ENCODE measurements at regions not wholly inside any gene's neighbourhood (a gene's known extent, or its start where the extent isn't known, plus 50 kb on each side); places are given as distances from the start of the nearest gene placed in this dataset.
"Not testable (repeated sequence)": the region's sequence is repeated elsewhere in the genome, so short reads cannot be mapped to it uniquely, and the experiment has no call there.

GRCh38 chr10:44004913-44005787, 356.5 kb upstream of the ZNF32 start:
- WGBS, 2 donors, result 86 to 87% methylated on average over 43 of the region's 43 CpGs
- Histone ChIP-seq H3K4me1 (ENCODE audit: control insufficient read depth in 2 of 2, insufficient read depth in 2 of 2, low read length in 1 of 2) (no peaks in the 10 kb centered on the region), H3K27me3 (ENCODE audit: control insufficient read depth in 1 of 2, insufficient read depth in 2 of 2, low read length in 2 of 2) (no peaks in the 10 kb centered on the region), H3K36me3 (ENCODE audit: control insufficient read depth in 2 of 2, insufficient read depth in 2 of 2, low read length in 1 of 2) (no peaks in the 10 kb centered on the region), H3K4me3 (ENCODE audit: low read depth in 1 of 2, low read length in 2 of 2) (no peak overlapping the region), H3K27ac (ENCODE audit: low read depth in 2 of 2, low read length in 1 of 2) (no peak overlapping the region), H3K9me3 (ENCODE audit: control insufficient read depth in 2 of 2, insufficient read depth in 1 of 2, low read depth in 1 of 2, low read length in 1 of 2) (no peaks in the 10 kb centered on the region)

GRCh38 chr10:43998021-43998809, 349.5 kb upstream of the ZNF32 start:
- Histone ChIP-seq H3K27ac (ENCODE audit: low read depth in 2 of 2, low read length in 1 of 2) (no peak overlapping the region), H3K9me3 (ENCODE audit: control insufficient read depth in 2 of 2, insufficient read depth in 1 of 2, low read depth in 1 of 2, low read length in 1 of 2) (no peaks in the 10 kb centered on the region), H3K4me1 (ENCODE audit: control insufficient read depth in 2 of 2, insufficient read depth in 2 of 2, low read length in 1 of 2) (no peaks in the 10 kb centered on the region), H3K4me3 (ENCODE audit: low read depth in 1 of 2, low read length in 2 of 2) (no peak overlapping the region), H3K27me3 (ENCODE audit: control insufficient read depth in 1 of 2, insufficient read depth in 2 of 2, low read length in 2 of 2) (no peaks in the 10 kb centered on the region), H3K36me3 (ENCODE audit: control insufficient read depth in 2 of 2, insufficient read depth in 2 of 2, low read length in 1 of 2) (no peaks in the 10 kb centered on the region)
- WGBS, 2 donors, result 62 to 78% methylated on average over 4 of the region's 4 CpGs

GRCh38 chr10:43997330-43997729, 348.6 kb upstream of the ZNF32 start:
- Histone ChIP-seq H3K4me1 (ENCODE audit: control insufficient read depth in 2 of 2, insufficient read depth in 2 of 2, low read length in 1 of 2) (no peaks in the 10 kb centered on the region), H3K9me3 (ENCODE audit: control insufficient read depth in 2 of 2, insufficient read depth in 1 of 2, low read depth in 1 of 2, low read length in 1 of 2) (peaks cover 0 to 2% of the 10 kb centered on the region in 2 donors), H3K36me3 (ENCODE audit: control insufficient read depth in 2 of 2, insufficient read depth in 2 of 2, low read length in 1 of 2) (no peaks in the 10 kb centered on the region), H3K27me3 (ENCODE audit: control insufficient read depth in 1 of 2, insufficient read depth in 2 of 2, low read length in 2 of 2) (no peaks in the 10 kb centered on the region), H3K4me3 (ENCODE audit: low read depth in 1 of 2, low read length in 2 of 2) (no peak overlapping the region), H3K27ac (ENCODE audit: low read depth in 2 of 2, low read length in 1 of 2) (no peak overlapping the region)
- WGBS, 2 donors, result 79 to 83% methylated on average over 3 of the region's 3 CpGs

- WGBS, 2 donors, result 92 to 98% methylated on average over 2 of the region's 2 CpGs
- Histone ChIP-seq H3K4me3 (ENCODE audit: low read depth in 1 of 2, low read length in 2 of 2) (no peak overlapping the region), H3K27ac (ENCODE audit: low read depth in 2 of 2, low read length in 1 of 2) (no peak overlapping the region)
These were observed 345.9 kb upstream of the ZNF32 start for GRCh38 chr10:43994539-43994938.

GRCh38 chr10:43992816-43993215, 344.1 kb upstream of the ZNF32 start:
- H3K4me3 ChIP-seq (ENCODE audit: low read depth in 1 of 2, low read length in 2 of 2); H3K36me3 ChIP-seq (ENCODE audit: control insufficient read depth in 2 of 2, insufficient read depth in 2 of 2, low read length in 1 of 2); H3K4me1 ChIP-seq (ENCODE audit: control insufficient read depth in 2 of 2, insufficient read depth in 2 of 2, low read length in 1 of 2); H3K27me3 ChIP-seq (ENCODE audit: control insufficient read depth in 1 of 2, insufficient read depth in 2 of 2, low read length in 2 of 2); H3K9me3 ChIP-seq (ENCODE audit: control insufficient read depth in 2 of 2, insufficient read depth in 1 of 2, low read depth in 1 of 2, low read length in 1 of 2); H3K27ac ChIP-seq (ENCODE audit: low read depth in 2 of 2, low read length in 1 of 2): not testable (repeated sequence)
- 90 to 94% methylated on average over 18 to 19 of the region's 19 CpGs for WGBS, 2 donors

More at GRCh38 chr10:43994539-43994938, 345.9 kb upstream of the ZNF32 start:
- Histone ChIP-seq H3K9me3 (ENCODE audit: control insufficient read depth in 2 of 2, insufficient read depth in 1 of 2, low read depth in 1 of 2, low read length in 1 of 2) (peaks cover 0 to 2% of the 10 kb centered on the region in 2 donors), H3K36me3 (ENCODE audit: control insufficient read depth in 2 of 2, insufficient read depth in 2 of 2, low read length in 1 of 2) (no peaks in the 10 kb centered on the region), H3K27me3 (ENCODE audit: control insufficient read depth in 1 of 2, insufficient read depth in 2 of 2, low read length in 2 of 2) (no peaks in the 10 kb centered on the region), H3K4me1 (ENCODE audit: control insufficient read depth in 2 of 2, insufficient read depth in 2 of 2, low read length in 1 of 2) (no peaks in the 10 kb centered on the region)

- Histone ChIP-seq H3K36me3 (ENCODE audit: control insufficient read depth in 2 of 2, insufficient read depth in 2 of 2, low read length in 1 of 2) (no peaks in the 10 kb centered on the region), H3K27me3 (ENCODE audit: control insufficient read depth in 1 of 2, insufficient read depth in 2 of 2, low read length in 2 of 2) (no peaks in the 10 kb centered on the region), H3K27ac (ENCODE audit: low read depth in 2 of 2, low read length in 1 of 2) (no peak overlapping the region), H3K4me3 (ENCODE audit: low read depth in 1 of 2, low read length in 2 of 2) (no peak overlapping the region), H3K9me3 (ENCODE audit: control insufficient read depth in 2 of 2, insufficient read depth in 1 of 2, low read depth in 1 of 2, low read length in 1 of 2) (peaks cover 0 to 2% of the 10 kb centered on the region in 2 donors), H3K4me1 (ENCODE audit: control insufficient read depth in 2 of 2, insufficient read depth in 2 of 2, low read length in 1 of 2) (no peaks in the 10 kb centered on the region)
- WGBS, 2 donors, result 82 to 92% methylated on average over 4 of the region's 4 CpGs
These were observed 337.7 kb upstream of the ZNF32 start for GRCh38 chr10:43986374-43986773.

- Histone ChIP-seq H3K27me3 (ENCODE audit: control insufficient read depth in 1 of 2, insufficient read depth in 2 of 2, low read length in 2 of 2) (no peaks in the 10 kb centered on the region), H3K4me3 (ENCODE audit: low read depth in 1 of 2, low read length in 2 of 2) (no peak overlapping the region)
- WGBS, 2 donors, result 93 to 94% methylated on average over 5 of the region's 5 CpGs
These were observed 337.3 kb upstream of the ZNF32 start for GRCh38 chr10:43985941-43986340.

GRCh38 chr10:43983856-43984271, 335.2 kb upstream of the ZNF32 start:
- WGBS, 2 donors, result 77 to 95% methylated on average over 1 of the region's 1 CpG
- Histone ChIP-seq H3K4me1 (ENCODE audit: control insufficient read depth in 2 of 2, insufficient read depth in 2 of 2, low read length in 1 of 2) (no peaks in the 10 kb centered on the region), H3K4me3 (ENCODE audit: low read depth in 1 of 2, low read length in 2 of 2) (no peak overlapping the region), H3K27me3 (ENCODE audit: control insufficient read depth in 1 of 2, insufficient read depth in 2 of 2, low read length in 2 of 2) (no peaks in the 10 kb centered on the region), H3K36me3 (ENCODE audit: control insufficient read depth in 2 of 2, insufficient read depth in 2 of 2, low read length in 1 of 2) (no peaks in the 10 kb centered on the region), H3K27ac (ENCODE audit: low read depth in 2 of 2, low read length in 1 of 2) (no peak overlapping the region), H3K9me3 (ENCODE audit: control insufficient read depth in 2 of 2, insufficient read depth in 1 of 2, low read depth in 1 of 2, low read length in 1 of 2) (peaks cover 0 to 2% of the 10 kb centered on the region in 2 donors)

More at GRCh38 chr10:43985941-43986340, 337.3 kb upstream of the ZNF32 start:
- H3K9me3 ChIP-seq (ENCODE audit: control insufficient read depth in 2 of 2, insufficient read depth in 1 of 2, low read depth in 1 of 2, low read length in 1 of 2), result peaks cover 0 to 2% of the 10 kb centered on the region in 2 donors
- H3K27ac ChIP-seq (ENCODE audit: low read depth in 2 of 2, low read length in 1 of 2), result no peak overlapping the region
- no peaks in the 10 kb centered on the region for H3K36me3 ChIP-seq (ENCODE audit: control insufficient read depth in 2 of 2, insufficient read depth in 2 of 2, low read length in 1 of 2)
- H3K4me1 ChIP-seq (ENCODE audit: control insufficient read depth in 2 of 2, insufficient read depth in 2 of 2, low read length in 1 of 2), result no peaks in the 10 kb centered on the region

GRCh38 chr10:43983405-43983804, 334.7 kb upstream of the ZNF32 start:
- no peak overlapping the region for H3K27ac ChIP-seq (ENCODE audit: low read depth in 2 of 2, low read length in 1 of 2)
- no peaks in the 10 kb centered on the region for H3K27me3 ChIP-seq (ENCODE audit: control insufficient read depth in 1 of 2, insufficient read depth in 2 of 2, low read length in 2 of 2)
- no peaks in the 10 kb centered on the region for H3K36me3 ChIP-seq (ENCODE audit: control insufficient read depth in 2 of 2, insufficient read depth in 2 of 2, low read length in 1 of 2)
- peaks cover 0 to 2% of the 10 kb centered on the region in 2 donors for H3K9me3 ChIP-seq (ENCODE audit: control insufficient read depth in 2 of 2, insufficient read depth in 1 of 2, low read depth in 1 of 2, low read length in 1 of 2)
- H3K4me1 ChIP-seq (ENCODE audit: control insufficient read depth in 2 of 2, insufficient read depth in 2 of 2, low read length in 1 of 2), result no peaks in the 10 kb centered on the region
- 90 to 95% methylated on average over 6 of the region's 6 CpGs for WGBS, 2 donors
- no peak overlapping the region for H3K4me3 ChIP-seq (ENCODE audit: low read depth in 1 of 2, low read length in 2 of 2)
